ENCODE measurements at regions not wholly inside any gene's neighbourhood (a gene's known extent, or its start where the extent isn't known, plus 50 kb on each side); places are given as distances from the start of the nearest gene placed in this dataset.

DNA sequence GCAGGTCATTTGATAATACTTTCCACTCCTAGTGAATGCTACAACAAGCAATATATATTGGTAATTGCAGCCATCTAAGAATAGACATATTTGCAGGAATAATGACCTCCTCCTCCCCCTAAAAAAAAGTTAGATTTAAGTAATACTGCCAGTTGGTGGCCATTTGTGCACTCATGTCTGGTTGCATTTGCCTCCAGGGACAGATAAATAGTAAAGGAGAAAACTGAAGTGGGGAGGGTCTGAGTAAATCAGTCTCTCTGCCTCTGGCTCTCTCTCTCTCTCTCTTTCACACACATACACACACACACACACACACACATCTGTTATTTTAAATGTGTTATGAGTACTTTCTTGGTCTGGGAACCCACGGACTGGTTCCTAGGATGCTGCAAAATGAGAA is 125.5 kb upstream of the UQCRFS1 start:
- TF ChIP-seq, protein P1, sequence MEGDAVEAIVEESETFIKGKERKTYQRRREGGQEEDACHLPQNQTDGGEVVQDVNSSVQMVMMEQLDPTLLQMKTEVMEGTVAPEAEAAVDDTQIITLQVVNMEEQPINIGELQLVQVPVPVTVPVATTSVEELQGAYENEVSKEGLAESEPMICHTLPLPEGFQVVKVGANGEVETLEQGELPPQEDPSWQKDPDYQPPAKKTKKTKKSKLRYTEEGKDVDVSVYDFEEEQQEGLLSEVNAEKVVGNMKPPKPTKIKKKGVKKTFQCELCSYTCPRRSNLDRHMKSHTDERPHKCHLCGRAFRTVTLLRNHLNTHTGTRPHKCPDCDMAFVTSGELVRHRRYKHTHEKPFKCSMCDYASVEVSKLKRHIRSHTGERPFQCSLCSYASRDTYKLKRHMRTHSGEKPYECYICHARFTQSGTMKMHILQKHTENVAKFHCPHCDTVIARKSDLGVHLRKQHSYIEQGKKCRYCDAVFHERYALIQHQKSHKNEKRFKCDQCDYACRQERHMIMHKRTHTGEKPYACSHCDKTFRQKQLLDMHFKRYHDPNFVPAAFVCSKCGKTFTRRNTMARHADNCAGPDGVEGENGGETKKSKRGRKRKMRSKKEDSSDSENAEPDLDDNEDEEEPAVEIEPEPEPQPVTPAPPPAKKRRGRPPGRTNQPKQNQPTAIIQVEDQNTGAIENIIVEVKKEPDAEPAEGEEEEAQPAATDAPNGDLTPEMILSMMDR (IDR thresholded peaks at IDR 0.05), result no peak
- TF ChIP-seq POLR2A (IDR thresholded peaks at IDR 0.05), result no peak
